ENCODE measurements at regions not wholly inside any gene's neighbourhood (a gene's known extent, or its start where the extent isn't known, plus 50 kb on each side); places are given as distances from the start of the nearest gene placed in this dataset.
"Not testable (repeated sequence)": the region's sequence is repeated elsewhere in the genome, so short reads cannot be mapped to it uniquely, and the experiment has no call there.

DNA sequence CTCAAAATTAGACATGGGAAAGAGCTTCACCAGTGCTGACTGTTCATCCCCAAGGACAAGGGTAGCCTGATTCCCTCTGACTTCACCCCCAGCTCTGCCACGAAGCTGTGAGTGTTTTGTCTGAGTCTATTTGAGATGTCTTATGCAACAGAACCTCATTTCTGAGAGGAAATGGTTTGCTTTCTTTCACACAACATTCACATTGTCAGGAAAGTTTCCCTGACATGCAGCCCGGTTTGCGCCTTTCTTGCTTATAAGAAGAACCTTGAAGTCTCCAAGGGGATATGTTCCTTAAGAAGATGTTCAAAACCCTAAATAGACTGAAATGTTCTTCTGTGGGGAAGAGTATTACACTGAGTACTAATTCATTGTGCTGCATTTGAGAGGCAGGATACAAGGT is 300.5 kb upstream of the CCL2 start:
- H3K27ac ChIP-seq: no peak overlapping the region
- no peak for TF ChIP-seq ZFX (IDR thresholded peaks at IDR 0.05)
- TF ChIP-seq, protein P1, sequence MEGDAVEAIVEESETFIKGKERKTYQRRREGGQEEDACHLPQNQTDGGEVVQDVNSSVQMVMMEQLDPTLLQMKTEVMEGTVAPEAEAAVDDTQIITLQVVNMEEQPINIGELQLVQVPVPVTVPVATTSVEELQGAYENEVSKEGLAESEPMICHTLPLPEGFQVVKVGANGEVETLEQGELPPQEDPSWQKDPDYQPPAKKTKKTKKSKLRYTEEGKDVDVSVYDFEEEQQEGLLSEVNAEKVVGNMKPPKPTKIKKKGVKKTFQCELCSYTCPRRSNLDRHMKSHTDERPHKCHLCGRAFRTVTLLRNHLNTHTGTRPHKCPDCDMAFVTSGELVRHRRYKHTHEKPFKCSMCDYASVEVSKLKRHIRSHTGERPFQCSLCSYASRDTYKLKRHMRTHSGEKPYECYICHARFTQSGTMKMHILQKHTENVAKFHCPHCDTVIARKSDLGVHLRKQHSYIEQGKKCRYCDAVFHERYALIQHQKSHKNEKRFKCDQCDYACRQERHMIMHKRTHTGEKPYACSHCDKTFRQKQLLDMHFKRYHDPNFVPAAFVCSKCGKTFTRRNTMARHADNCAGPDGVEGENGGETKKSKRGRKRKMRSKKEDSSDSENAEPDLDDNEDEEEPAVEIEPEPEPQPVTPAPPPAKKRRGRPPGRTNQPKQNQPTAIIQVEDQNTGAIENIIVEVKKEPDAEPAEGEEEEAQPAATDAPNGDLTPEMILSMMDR (conservative IDR thresholded peaks at IDR 0.05): no peak

DNA sequence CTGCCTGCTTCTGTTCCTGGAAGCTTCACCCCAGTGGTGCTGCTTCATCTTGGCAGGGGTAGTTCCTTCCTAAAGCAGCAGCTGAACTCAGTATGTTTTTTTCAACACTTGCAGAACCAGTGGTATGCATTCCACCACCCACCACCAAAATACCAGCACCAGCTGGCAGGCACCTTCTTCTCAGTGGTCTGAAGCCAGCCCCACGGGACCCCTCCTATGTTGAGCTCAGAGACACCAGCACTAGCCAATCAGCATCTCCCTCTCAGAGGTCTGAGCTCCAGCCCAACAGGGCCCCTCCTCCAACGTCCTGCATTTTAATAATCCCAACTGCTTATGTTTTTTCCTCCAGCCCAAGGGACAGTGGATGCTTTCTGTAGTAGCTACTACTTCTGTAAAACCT is 299.6 kb upstream of the CCL2 start:
- no peak overlapping the region for H3K27ac ChIP-seq
- no peak for TF ChIP-seq ZFX (IDR thresholded peaks at IDR 0.05)
- TF ChIP-seq, protein P1 (conservative IDR thresholded peaks at IDR 0.05): no peak

DNA sequence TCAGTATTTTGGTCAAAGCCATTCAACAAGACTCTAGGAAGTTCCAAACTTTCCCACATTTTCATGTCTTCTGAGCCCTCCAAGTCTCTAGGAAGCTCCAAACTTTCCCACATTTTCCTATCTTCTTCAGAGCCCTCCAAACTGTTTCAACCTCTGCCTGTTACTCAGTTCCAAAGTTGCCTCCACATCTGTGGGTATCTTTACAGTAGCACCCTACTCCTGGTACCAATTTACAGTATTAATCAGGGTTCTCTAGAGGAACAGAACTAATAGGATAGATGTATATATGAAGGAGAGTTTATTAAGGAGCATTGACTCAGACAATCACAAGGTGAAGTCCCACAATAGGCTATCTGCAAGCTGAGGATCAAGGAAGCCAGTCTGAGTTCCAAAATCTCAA is 296.0 kb upstream of the CCL2 start:
- H3K27ac ChIP-seq: not testable (repeated sequence)

DNA sequence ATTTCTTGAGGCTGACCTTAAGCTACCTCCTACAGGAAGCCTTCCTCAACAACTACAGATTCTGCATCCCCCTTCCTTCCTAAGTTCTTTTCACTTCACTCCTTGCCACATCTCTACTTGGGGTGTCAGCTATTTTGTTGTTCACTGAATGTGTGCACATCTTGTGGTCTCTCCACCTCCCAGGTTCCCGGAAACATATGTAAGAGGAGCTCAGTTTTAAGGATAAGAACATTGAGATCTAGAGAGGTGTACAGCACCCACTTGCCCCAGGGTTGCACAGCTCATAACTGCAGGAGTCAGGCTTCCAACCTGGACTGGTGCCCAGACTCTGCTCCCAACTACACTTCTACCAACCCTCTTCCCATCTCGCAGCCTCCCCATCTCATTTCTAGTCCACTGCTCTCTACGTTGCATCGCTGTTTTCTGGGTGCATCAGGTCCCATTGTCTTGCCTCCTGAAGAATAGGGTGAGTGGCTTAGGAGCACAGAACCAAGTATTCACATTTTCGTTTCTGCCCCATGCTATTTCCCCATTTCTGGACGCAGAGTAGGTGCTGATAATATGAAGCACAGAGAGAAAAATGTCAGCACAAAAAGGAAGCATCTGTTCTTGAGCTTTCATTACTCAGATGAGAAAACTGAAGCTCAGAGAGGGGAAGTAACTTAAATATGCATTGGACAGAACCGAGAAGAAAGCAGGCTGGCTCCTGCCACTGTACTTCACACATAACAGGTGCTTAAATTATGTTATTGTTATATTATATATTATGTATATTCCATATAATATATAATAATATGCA is 292.0 kb upstream of the CCL2 start:
- no peak overlapping the region for H3K27ac ChIP-seq
- TF ChIP-seq, protein P1 (conservative IDR thresholded peaks at IDR 0.05): no peak
- no peak for TF ChIP-seq ZFX (IDR thresholded peaks at IDR 0.05)

DNA sequence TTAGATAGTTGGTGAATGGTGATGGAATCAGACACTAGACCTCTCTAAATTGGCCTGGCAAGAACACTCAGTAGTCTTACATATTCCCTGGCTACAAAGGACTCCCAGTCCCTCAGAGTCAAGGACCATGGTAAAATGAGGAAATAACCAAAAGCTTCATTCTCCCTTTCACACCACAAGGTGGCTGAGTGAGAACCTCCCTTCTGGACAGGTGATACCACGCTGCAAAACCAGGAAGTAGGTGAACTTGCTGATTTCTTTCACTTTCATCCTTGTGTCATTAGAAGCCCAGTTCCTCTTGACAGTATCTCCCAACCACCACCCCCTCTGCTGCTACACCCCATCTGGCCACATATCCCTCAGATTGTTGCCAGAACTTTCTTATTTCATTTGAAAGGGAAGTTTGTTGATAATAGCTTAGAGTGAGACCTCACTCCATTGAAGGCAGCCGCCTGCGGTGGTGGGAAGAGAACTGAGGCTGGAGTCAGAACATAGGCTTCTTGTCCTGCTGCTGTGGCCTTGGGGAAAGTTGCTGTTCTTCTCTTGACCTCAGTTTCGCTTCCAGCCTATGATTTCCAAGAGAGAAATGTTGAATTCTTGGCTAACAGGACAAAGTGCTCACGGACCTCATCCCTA is 290.6 kb upstream of the CCL2 start:
- H3K27ac ChIP-seq: no peak overlapping the region
- TF ChIP-seq, protein P1 (conservative IDR thresholded peaks at IDR 0.05): peak; percentile 41
- TF ChIP-seq ZFX (IDR thresholded peaks at IDR 0.05): no peak

DNA sequence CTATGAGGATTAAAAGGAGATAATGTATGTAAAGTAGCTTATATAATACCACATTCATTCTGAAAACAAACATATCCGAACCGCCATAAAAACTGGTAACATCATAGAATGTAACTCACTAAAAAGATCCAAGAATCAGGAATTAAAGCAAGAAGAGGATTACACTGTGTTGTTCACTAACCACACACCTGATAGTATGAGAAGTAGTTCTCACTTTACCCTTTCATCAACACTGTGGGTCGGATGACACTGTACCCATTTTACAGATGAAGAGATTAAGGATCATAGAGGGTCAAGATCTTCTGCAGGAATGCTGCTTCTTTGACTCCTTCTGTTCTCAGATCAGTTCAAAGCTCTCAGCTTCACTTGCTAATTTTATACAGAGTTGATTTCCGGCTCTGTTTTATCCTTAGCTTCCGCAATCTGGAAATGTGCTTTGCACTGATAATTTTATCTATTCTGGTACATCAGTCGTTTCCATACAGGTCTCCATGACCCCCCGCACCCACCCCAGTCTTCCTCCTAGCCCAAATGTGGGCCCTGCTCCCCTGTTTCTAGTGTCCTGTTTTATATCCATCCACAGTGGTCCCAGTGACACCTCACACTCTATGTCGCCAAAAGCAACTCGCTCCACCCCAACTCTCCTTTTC is 288.6 kb upstream of the CCL2 start:
- TF ChIP-seq ZFX (IDR thresholded peaks at IDR 0.05): no peak
- TF ChIP-seq, protein P1 (conservative IDR thresholded peaks at IDR 0.05): no peak

DNA sequence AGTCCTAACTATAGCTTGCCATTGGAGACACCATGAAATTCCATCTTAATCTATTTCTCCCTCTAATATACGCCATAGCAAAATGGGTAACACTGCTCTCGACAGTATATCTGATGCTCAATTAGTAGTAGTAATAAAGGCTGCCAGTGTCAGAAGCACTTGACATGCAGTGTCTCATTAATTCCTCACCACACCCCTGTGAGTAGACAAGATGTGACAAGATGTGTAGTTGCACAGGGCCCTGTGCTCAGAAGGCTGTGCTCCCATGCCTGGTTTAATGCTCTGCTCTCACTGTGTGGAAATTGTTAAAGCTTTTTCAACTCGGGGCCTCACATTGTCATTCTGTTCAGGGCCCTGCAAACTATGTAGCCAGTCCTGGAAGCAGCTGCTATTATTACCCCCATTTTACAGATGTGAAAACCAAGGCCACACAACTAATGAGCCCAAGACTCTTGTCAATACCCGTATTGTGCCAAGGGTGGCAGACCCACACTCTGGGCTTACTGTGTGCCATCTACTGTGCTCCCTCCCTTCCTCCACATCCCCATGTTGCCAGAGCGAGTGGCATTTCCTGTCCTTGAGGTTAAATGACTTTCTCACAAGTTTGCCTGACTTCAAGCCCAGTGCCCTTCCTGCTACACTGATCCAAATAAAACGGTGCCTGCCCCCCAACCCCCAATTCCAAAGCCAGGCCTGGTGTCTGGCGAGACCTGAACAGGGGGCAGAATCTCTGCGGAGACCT is 287.3 kb upstream of the CCL2 start:
- H3K27ac ChIP-seq: no peak overlapping the region
- TF ChIP-seq ZFX (IDR thresholded peaks at IDR 0.05): no peak
- TF ChIP-seq, protein P1 (conservative IDR thresholded peaks at IDR 0.05): no peak

More for the DNA sequence above, 288.6 kb upstream of the CCL2 start:
- no peak overlapping the region for H3K27ac ChIP-seq
